HEK293 (cell line): ENCODE measurements at regions not wholly inside any gene's neighbourhood (a gene's known extent, or its start where the extent isn't known, plus 50 kb on each side); places are given as distances from the start of the nearest gene placed in this dataset.

Experiments used
- CTCF ChIP-seq: fragments of 450-650 bp; formaldehyde crosslinking; IDR thresholded peaks from 2 replicates; pipeline ENCODE4 v1.5.1; 2016; ENCODE audit warnings: missing biosample characterization, missing genetic modification characterization
- PBX3 ChIP-seq: sonication (generic); formaldehyde crosslinking; IDR thresholded peaks from 2 replicates; pipeline ENCODE4 v1.8.1; 2022; ENCODE audit warnings: mild to moderate bottlenecking, moderate library complexity, missing genetic modification reagents
- ZBTB44 ChIP-seq: fragments of 450-650 bp; IDR thresholded peaks from 2 replicates; pipeline ENCODE4 v1.5.1; 2018; ENCODE audit warnings: missing biosample characterization, mild to moderate bottlenecking, missing genetic modification characterization
- ZFP3 ChIP-seq: fragments of 450-650 bp; formaldehyde crosslinking; IDR thresholded peaks from 2 replicates; pipeline ENCODE4 v1.5.1; 2016; ENCODE audit warnings: low read depth, missing biosample characterization, missing genetic modification characterization
- ZNF138 ChIP-seq: fragments of 450-650 bp; formaldehyde crosslinking; IDR thresholded peaks from 2 replicates; pipeline ENCODE4 v1.5.1; 2016; ENCODE audit warnings: missing biosample characterization, missing genetic modification characterization, borderline replicate concordance
- ZNF169 ChIP-seq: fragments of 450-650 bp; formaldehyde crosslinking; IDR thresholded peaks from 2 replicates; pipeline ENCODE4 v1.5.1; 2016; ENCODE audit warnings: missing biosample characterization, missing genetic modification characterization
- ZNF175 ChIP-seq: fragments of 450-650 bp; formaldehyde crosslinking; IDR thresholded peaks from 2 replicates; pipeline ENCODE4 v1.5.1; 2016; ENCODE audit warnings: missing biosample characterization, missing genetic modification characterization
- ZNF292 ChIP-seq: fragments of 450-650 bp; formaldehyde crosslinking; IDR thresholded peaks from 2 replicates; pipeline ENCODE4 v1.5.1; 2016; ENCODE audit warnings: low read depth, missing biosample characterization, missing genetic modification characterization, borderline replicate concordance
- ZNF513 ChIP-seq: fragments of 450-650 bp; IDR thresholded peaks from 2 replicates; pipeline ENCODE4 v1.5.1; 2018; ENCODE audit warnings: missing biosample characterization, missing genetic modification characterization
- ZNF624 ChIP-seq: fragments of 450-650 bp; formaldehyde crosslinking; IDR thresholded peaks from 2 replicates; pipeline ENCODE4 v1.5.1; 2017; ENCODE audit warnings: missing biosample characterization, missing genetic modification characterization
- ZNF645 ChIP-seq: fragments of 450-650 bp; formaldehyde crosslinking; IDR thresholded peaks from 2 replicates; pipeline ENCODE4; 2016; ENCODE audit warnings: missing biosample characterization, missing genetic modification characterization
- ZSCAN23 ChIP-seq: fragments of 450-650 bp; formaldehyde crosslinking; IDR thresholded peaks from 2 replicates; pipeline ENCODE4 v1.5.1; 2016; ENCODE audit warnings: missing biosample characterization, missing genetic modification characterization
- TF ChIP-seq, protein P1 (sequence below): fragments of 450-650 bp; formaldehyde crosslinking; IDR thresholded peaks from 2 replicates; pipeline ENCODE4 v1.5.1; 2017; ENCODE audit warnings: missing biosample characterization, missing genetic modification characterization

DNA sequence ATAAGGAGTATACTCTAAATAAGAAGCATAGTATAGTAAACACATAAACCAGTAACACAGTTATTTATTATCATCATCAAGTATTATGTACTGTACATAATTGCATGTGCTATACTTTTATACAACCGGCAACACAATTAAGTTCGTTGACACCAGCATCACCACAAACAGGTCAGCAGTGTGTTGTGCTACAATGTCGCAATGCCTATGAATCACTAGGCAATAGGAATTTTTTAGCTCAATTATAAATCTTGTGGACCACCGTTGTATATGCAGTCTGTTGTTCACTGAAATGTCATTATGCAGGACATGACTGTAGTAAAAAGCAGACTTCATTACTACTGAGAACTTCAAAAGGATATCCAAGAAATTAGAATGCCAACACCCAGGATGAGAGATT, 177.0 kb downstream of the PDCD6IP start:
- TF ChIP-seq CTCF (tag by site-specific recombination) = no peak
- TF ChIP-seq ZNF645 (tag by site-specific recombination) = no peak
- TF ChIP-seq ZNF169 (tag by site-specific recombination) = no peak
- no peak for TF ChIP-seq ZSCAN23 (tag by site-specific recombination)
- TF ChIP-seq ZNF292 (tag by site-specific recombination) = no peak
- no peak for TF ChIP-seq ZBTB44 (tag by site-specific recombination)
- no peak for TF ChIP-seq ZNF513
- TF ChIP-seq PBX3 (CRISPR knock-in tag) = no peak
- TF ChIP-seq, protein P1, sequence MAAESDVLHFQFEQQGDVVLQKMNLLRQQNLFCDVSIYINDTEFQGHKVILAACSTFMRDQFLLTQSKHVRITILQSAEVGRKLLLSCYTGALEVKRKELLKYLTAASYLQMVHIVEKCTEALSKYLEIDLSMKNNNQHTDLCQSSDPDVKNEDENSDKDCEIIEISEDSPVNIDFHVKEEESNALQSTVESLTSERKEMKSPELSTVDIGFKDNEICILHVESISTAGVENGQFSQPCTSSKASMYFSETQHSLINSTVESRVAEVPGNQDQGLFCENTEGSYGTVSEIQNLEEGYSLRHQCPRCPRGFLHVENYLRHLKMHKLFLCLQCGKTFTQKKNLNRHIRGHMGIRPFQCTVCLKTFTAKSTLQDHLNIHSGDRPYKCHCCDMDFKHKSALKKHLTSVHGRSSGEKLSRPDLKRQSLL (tag by site-specific recombination) = no peak
- no peak for TF ChIP-seq ZNF624
- no peak for TF ChIP-seq ZFP3 (tag by site-specific recombination)
- TF ChIP-seq ZNF175 = no peak
- TF ChIP-seq ZNF138 = no peak
